Stimulated activated CD8-positive, alpha-beta memory T cell treated with anti-CD3 and anti-CD28 coated beads, Interleukin-15, amount 100 ng/mL, for 24 hours (primary cell): ENCODE measurements at regions not wholly inside any gene's neighbourhood (a gene's known extent, or its start where the extent isn't known, plus 50 kb on each side); places are given as distances from the start of the nearest gene placed in this dataset.

Source experiments
- DNase-seq: peaks from one replicate; pipeline ENCODE4 v3.0.0-alpha.2; 2020; ENCODE audit warnings: low read depth

DNA sequence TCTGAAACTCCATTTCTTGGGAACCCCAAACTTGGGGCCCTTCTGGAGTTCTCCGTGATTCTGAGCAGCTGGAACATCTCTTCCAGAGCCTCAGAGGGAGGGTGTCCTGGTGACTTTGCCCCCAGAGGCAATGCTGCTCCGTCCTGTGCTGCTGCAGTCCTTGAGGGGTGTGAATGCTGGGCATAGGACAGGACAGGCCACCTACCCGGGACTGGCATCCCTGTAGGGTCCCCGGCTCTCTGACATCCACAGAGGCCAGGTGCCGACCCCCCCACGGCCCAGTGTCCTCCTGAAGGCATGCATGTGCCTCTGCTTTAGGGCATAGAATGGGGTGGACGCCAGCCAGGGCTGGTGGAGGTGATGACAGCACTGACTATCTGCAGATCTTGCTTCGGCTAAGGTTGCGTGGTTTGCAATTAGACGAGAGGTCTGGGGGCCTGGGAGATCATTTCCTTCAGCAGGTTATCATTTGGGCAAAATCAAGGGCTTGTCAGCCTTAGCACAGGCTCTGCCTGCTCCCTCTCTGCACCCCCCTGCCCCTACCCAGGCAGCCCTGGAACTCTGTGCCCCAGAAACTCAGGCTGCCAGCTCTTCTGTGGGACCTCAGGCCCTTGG is 136.9 kb upstream of the GPR26 start:
- DNase-seq = no peak

- DNase-seq = no peak
Observed at GRCh38 chr10:123530166-123530870, 135.8 kb upstream of the GPR26 start.

DNA sequence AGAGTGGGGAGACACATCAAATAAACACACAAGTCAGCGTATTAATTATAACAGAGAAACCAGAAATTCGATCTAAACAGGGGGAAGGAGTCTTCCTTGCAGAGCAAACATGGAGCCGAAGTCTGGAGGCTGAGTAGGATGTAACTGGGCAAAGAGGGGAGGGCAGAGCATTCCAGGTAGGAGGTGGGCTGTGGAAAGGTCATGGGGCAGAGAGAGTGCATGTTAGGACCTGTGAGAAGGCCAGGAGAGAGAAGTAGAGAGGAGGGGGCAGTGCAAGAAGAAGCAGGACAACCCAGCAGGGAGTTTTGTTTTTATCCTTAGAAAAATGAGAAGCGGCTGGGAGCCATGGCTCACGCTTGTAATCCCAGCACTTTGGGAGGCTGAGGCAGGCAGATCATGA is 130.8 kb upstream of the GPR26 start:
- DNase-seq = no peak

DNA sequence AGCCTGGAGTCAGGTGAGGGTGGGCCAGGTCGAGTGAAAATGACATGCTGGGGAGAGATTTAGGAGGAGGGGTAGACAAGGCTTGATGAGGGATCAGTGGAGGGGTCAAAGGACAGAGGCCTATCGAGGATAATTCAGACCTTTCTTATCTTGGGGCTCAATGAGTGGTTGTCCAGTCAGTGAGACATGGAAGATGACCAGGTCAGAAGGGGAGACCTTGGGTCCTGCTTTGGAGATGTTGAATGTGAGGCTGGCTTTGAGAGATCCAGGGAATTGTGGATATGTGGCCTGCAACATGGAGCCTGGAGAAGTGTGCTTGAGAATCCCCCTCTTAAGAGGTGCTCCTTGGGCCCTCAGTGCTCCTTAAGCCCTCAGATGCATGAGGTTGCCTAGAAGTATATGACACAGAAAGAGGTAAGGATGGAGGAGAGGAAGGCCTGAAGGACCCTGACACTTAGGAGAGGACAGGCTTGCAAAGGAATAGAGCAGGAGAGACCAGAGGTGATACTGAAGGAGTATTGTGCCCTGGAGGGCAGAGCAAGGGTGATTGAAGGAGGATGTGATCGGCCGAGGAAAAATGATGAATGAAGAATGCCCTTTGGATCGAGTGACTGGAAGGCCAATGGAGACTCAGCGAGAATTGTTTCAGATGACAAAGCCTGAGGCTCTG is 129.8 kb upstream of the GPR26 start:
- no peak for DNase-seq

DNA sequence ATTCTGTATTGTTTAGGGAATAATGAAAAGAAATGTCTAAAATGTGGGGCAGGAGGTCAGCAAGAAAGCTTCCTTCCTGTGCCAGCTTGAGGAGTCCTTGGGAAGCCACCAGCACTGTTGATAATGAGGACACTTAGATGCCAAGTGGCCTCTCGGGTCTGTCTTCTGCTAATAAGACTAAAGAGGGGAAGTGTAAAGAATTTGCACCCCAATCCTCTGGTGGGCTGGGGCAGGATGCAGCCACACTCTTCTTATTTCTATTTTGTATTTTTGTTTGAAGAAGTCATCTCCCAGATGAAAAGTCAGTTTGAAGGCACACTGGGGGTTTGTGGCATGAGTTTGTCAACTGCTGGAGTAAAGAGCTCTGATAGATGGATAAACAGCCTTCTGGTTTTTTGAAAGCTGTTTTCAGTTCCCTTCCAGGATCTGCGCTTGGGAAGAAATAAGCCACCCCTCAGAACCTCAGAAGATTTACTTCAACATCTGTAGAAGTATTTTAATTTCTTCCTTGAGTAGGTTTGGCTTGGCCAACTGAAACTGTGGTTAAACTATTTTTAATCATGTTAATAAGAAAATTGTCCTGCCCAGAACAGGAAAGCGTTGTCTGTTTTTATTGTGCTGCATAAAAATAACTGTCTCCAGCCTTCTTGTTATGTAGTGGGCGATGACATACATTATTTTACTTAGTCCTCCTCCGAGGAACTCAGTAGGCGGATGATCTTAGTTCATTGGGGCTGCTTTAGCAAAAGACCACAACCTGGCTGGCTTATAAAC is 128.8 kb upstream of the GPR26 start:
- DNase-seq = no peak

DNA sequence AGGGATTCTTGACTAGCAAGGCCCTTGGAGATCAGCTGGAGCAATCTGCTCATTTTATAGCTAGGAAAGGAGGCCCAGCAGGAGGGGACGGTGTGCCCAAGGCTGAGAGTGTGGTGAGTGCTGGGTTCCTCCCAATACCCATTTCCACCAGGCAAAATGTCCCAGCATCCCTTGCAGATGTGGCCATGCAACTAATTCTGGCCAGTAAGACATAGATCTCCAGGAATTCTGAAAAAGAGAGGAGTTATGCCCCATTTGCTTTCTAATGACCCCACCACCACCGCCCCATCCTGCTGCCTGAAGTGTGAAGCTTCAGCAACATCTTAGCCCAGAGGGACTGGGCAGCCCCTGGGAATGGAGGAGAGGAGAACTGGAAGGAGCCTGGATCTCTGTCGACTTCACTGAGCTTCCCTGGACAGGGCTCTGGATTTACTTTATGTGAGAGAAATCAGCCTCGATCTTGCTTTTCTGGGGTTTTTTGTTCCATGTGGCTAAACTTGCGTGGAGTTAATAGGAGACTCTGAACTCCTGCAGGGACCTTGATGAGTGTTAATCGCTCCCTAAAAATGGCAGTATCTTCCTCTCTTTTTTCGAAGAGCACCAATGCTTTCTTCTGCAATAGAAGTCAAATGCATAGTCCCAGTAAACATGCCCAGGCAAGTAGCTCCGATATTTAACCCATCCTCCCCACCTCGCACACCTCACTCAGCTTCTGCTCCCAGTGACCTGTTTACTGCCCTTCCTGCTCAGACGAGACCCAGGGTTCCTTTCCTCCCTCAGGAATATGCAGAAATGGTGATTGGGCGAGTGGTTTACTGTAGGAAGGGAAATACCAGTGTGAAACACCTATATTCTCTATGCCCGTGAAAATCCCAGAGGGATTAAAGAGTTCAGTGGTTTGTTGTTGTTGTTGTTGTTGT is 127.5 kb upstream of the GPR26 start:
- DNase-seq = no peak

DNA sequence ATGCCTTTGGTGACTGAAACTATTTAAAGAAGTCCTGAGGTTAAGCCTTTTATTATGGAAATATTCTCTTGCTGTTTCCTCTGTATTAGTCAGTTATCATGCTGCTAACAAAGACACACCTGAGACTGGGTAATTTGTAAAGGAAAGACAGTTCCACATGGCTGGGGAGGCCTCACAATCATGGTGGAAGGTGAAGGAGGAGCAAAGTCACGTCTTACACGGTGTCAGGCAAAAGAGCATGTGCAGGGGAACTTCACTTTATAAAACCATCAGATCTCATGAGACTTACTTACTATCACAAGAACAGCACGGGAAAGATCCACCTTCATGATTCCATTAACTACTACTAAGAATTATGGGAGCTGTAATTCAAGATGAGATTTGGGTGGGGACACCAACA is 121.2 kb upstream of the GPR26 start:
- no peak for DNase-seq

- DNase-seq = no peak
Observed at GRCh38 chr10:123548770-123549169, 117.4 kb upstream of the GPR26 start.

- DNase-seq = no peak
Observed at GRCh38 chr10:123549761-123550454, 116.2 kb upstream of the GPR26 start.

DNA sequence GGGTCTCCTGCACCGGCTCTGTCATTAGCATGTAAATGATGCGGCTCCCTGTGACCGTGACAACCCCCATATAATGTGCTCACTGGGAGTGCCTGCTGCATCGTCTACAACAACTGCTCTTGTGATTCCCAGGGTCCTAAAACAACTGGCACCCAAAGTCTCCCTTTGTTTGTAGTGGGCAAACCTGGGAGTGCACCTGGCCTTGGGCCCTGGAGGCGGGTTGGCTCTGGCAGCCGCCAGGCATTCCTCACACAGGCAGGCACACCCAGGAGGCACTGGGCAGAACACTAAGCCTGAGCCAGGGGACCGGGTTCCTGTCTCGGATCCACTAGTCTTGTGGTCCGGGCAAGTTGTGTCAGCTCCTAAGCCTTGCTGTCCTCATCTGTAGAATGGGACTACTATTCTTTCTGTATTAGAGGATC is 115.5 kb upstream of the GPR26 start:
- no peak for DNase-seq

DNA sequence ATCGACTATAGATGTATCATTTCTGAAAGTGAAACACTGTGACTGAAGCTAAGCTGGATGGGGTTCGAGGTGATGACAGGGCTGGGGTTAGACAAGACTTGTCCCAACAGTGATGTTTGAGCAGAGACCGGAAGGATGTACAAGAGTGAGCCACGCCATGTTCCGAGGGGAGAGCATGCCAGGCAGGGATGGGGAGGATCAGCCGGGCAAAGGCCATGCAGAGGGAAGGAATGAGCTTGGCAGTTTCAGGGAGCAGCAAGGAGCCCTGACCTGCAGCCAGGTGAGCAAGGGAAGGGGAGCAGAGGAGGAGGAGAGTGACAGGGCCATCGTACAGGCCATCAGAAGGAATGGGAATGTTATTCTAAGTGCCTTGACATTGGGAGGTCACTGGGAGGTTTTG is 114.9 kb upstream of the GPR26 start:
- no peak for DNase-seq

- no peak for DNase-seq
Observed at GRCh38 chr10:123552760-123553554, 113.2 kb upstream of the GPR26 start.

- no peak for DNase-seq
Observed at GRCh38 chr10:123553810-123554430, 112.2 kb upstream of the GPR26 start.

DNA sequence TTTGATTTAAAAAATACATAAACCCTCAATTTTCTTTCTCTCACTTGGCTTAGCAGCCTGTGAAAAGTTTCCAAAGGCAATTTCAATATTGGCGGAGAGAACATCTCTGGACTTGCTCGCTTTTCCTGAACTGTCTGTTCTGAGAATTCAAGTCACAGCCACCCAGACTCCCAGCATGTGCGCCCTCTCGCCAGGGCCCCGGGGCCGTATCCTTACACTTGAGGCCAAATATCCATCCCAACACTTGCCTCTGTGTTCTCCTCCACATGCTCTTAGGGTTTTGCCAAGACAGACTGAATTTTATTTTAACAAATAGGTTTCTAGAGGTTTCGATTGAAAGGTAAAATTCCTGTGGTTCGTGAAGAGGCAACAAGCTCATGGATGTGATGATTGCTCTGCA is 111.5 kb upstream of the GPR26 start:
- no peak for DNase-seq

DNA sequence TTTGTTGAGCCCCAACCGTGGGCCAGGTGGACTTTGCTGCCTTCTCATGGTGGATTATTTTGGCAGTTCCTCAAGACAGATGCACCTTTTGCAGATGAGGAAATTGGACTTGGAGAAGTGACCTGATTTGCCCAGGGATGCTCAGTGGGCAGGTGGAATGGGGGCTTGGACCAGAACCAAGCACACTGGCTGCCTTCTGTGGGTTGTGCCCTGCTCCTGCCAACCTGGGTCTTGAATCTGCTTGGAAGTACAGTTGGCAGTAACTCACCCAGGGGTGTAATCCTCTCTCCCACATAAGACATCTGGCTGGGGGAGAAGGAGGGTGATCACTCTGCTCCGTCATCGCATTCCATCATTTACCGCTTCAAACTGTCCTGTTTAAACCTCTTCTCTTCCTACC is 110.5 kb upstream of the GPR26 start:
- DNase-seq = no peak

- no peak for DNase-seq
Observed at GRCh38 chr10:123556049-123556448, 110.1 kb upstream of the GPR26 start.

DNA sequence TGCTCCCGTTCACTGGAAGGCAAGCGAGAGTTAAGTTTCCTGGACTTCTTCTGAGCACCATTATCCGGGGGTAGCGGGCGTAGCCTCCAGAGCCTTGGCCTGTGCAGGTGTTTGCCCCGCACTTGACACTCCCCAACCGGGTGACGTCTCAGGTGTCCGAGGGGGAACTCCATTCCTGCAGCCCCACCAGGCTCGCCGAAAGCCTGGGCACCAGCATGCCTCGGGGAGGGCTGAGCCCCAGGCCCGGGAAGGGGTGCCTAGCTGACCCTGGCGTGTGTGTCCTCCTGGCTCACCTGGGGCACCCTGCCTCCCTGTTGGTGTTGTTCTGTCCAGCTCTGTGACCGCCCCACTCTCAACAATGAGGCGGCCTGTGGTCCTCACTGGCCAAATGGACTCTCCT is 109.4 kb upstream of the GPR26 start:
- no peak for DNase-seq

GRCh38 chr10:123557366-123558108 is 108.6 kb upstream of the GPR26 start:
- DNase-seq = no peak

DNA sequence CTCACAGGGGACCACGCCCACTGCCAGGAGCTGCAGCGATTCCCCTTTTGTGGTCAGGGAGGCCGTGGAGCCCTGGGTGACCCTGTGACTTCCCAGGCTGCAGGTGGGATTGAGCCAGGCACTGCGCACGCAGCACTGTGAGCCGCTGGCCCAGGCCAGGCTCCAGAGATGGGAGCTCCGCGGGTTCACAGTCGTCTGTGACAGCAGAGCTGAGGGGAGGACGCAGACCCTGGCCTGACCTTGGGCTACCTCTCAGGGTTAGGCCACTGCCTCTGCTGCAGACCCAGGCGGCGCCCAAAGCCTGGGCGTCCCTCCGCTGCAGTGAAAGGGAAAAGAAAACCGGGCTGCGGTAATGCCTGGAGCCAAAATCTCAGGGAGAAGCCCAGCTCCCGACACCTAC is 107.5 kb upstream of the GPR26 start:
- DNase-seq = no peak
